ENCODE measurements at regions not wholly inside any gene's neighbourhood (a gene's known extent, or its start where the extent isn't known, plus 50 kb on each side); places are given as distances from the start of the nearest gene placed in this dataset.
A peak's percentile ranks its signal among the peaks of the same experiment; 100 is the strongest.
"Not testable (repeated sequence)": the region's sequence is repeated elsewhere in the genome, so short reads cannot be mapped to it uniquely, and the experiment has no call there.

DNA sequence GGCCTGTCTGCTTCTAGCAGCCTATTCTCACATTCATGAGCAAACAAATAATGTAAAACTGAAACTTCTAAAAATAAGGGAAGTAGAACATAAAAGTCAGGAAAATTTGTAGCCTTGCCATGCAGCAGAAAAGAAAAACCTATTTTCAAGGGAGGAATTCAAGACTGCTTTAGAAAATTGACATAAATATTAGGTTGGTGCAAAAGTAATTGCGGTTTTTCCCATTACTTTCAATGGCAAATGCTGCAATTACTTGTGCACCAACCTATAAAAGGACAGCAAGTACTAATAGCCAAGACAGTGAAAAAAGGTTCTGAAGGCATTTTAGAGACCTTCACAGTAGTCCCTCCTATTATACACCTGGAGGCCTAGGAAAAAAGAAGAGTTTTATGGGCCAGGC lies 457.8 kb downstream of the KLHL4 start:
- DNase-seq (ENCODE audit: low read depth) (no peak), FAIRE-seq (no peak)
- Histone ChIP-seq H3K9me3 (ENCODE audit: insufficient read depth, low read depth, low read length) (no peaks in the 10 kb centered on the region), H4K20me1 (ENCODE audit: insufficient read depth, low read length) (no peaks in the 10 kb centered on the region), H3K4me1 (ENCODE audit: insufficient read depth, low read length) (no peaks in the 10 kb centered on the region), H3K27me3 (ENCODE audit: insufficient read depth, low read length) (no peaks in the 10 kb centered on the region), H3K4me2 (ENCODE audit: low read length) (no peak overlapping the region), H3K79me2 (ENCODE audit: insufficient read depth, low read length) (no peaks in the 10 kb centered on the region), H2AFZ (ENCODE audit: low read depth, low read length) (no peak overlapping the region), H3K27ac (ENCODE audit: low read depth, low read length) (no peak overlapping the region), H3K4me3 (ENCODE audit: insufficient read depth, low read depth, low read length) (no peak overlapping the region), H3K36me3 (ENCODE audit: insufficient read depth, low read length) (no peaks in the 10 kb centered on the region), H3K9ac (ENCODE audit: low read length) (no peak overlapping the region)
- Mint-ChIP-seq H3K27me3 (ENCODE audit: low read depth, unreplicated experiment) (no peaks in the 10 kb centered on the region), H3K4me3 (ENCODE audit: unreplicated experiment) (no peak overlapping the region), H3K27ac (ENCODE audit: unreplicated experiment) (no peak overlapping the region), H3K9me3 (ENCODE audit: unreplicated experiment) (peaks cover 2% of the 10 kb centered on the region), H3K36me3 (ENCODE audit: low read depth, unreplicated experiment) (no peaks in the 10 kb centered on the region), H3K4me1 (ENCODE audit: low read depth, unreplicated experiment) (no peaks in the 10 kb centered on the region)
- no peak for TF ChIP-seq EZH2 (IDR thresholded peaks at IDR 0.05; ENCODE audit: insufficient read depth, low read length)
- TF ChIP-seq, protein P1, sequence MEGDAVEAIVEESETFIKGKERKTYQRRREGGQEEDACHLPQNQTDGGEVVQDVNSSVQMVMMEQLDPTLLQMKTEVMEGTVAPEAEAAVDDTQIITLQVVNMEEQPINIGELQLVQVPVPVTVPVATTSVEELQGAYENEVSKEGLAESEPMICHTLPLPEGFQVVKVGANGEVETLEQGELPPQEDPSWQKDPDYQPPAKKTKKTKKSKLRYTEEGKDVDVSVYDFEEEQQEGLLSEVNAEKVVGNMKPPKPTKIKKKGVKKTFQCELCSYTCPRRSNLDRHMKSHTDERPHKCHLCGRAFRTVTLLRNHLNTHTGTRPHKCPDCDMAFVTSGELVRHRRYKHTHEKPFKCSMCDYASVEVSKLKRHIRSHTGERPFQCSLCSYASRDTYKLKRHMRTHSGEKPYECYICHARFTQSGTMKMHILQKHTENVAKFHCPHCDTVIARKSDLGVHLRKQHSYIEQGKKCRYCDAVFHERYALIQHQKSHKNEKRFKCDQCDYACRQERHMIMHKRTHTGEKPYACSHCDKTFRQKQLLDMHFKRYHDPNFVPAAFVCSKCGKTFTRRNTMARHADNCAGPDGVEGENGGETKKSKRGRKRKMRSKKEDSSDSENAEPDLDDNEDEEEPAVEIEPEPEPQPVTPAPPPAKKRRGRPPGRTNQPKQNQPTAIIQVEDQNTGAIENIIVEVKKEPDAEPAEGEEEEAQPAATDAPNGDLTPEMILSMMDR (IDR thresholded peaks at IDR 0.05; ENCODE audit: insufficient read depth, low read depth, low read length): no peak

DNA sequence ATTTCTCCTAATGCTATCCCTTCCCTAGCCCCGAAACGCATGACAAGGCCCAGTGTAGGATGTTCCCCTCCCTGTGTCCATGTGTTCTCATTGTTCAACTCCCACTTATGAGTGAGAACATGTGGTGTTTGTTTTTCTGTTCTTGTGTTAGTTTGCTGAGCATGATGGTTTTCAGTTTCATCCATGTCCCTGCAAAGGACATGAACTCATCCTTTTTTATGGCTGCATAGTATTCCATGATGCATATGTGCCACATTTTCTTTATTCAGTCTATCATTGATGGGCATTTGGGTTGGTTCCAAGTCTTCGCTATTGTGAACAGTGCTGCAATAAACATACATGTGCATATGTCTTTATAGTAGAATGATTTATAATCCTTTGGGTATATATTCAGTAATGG lies 490.3 kb downstream of the KLHL4 start:
- H3K9me3 Mint-ChIP-seq (ENCODE audit: unreplicated experiment); H3K4me1 ChIP-seq (ENCODE audit: insufficient read depth, low read length); H3K79me2 ChIP-seq (ENCODE audit: insufficient read depth, low read length); H3K4me3 ChIP-seq (ENCODE audit: insufficient read depth, low read depth, low read length); DNase-seq (ENCODE audit: low read depth); H3K27ac ChIP-seq (ENCODE audit: low read depth, low read length); H3K4me3 Mint-ChIP-seq (ENCODE audit: unreplicated experiment); H3K27ac Mint-ChIP-seq (ENCODE audit: unreplicated experiment); H3K4me2 ChIP-seq (ENCODE audit: low read length); H3K36me3 Mint-ChIP-seq (ENCODE audit: low read depth, unreplicated experiment); H3K9me3 ChIP-seq (ENCODE audit: insufficient read depth, low read depth, low read length); H3K27me3 ChIP-seq (ENCODE audit: insufficient read depth, low read length); H3K9ac ChIP-seq (ENCODE audit: low read length); FAIRE-seq; H2AFZ ChIP-seq (ENCODE audit: low read depth, low read length); H3K27me3 Mint-ChIP-seq (ENCODE audit: low read depth, unreplicated experiment); H3K36me3 ChIP-seq (ENCODE audit: insufficient read depth, low read length); H4K20me1 ChIP-seq (ENCODE audit: insufficient read depth, low read length); H3K4me1 Mint-ChIP-seq (ENCODE audit: low read depth, unreplicated experiment): not testable (repeated sequence)

- H3K36me3 ChIP-seq (ENCODE audit: insufficient read depth, low read length): no peaks in the 10 kb centered on the region
- H3K9me3 Mint-ChIP-seq (ENCODE audit: unreplicated experiment): no peaks in the 10 kb centered on the region
- peak; percentile 85 for FAIRE-seq
These were observed 506.4 kb downstream of the KLHL4 start for GRCh38 chrX:88024022-88024421.

More at GRCh38 chrX:88024022-88024421, 506.4 kb downstream of the KLHL4 start:
- H3K9me3 ChIP-seq (ENCODE audit: insufficient read depth, low read depth, low read length): no peaks in the 10 kb centered on the region
- H4K20me1 ChIP-seq (ENCODE audit: insufficient read depth, low read length): no peaks in the 10 kb centered on the region
- no peak overlapping the region for H3K4me3 ChIP-seq (ENCODE audit: insufficient read depth, low read depth, low read length)
- H2AFZ ChIP-seq (ENCODE audit: low read depth, low read length): no peak overlapping the region
- Mint-ChIP-seq H3K27me3 (ENCODE audit: low read depth, unreplicated experiment) (no peaks in the 10 kb centered on the region), H3K4me3 (ENCODE audit: unreplicated experiment) (no peak overlapping the region), H3K27ac (ENCODE audit: unreplicated experiment) (no peak overlapping the region), H3K36me3 (ENCODE audit: low read depth, unreplicated experiment) (no peaks in the 10 kb centered on the region), H3K4me1 (ENCODE audit: low read depth, unreplicated experiment) (peaks cover 6% of the 10 kb centered on the region)
- no peaks in the 10 kb centered on the region for H3K4me1 ChIP-seq (ENCODE audit: insufficient read depth, low read length)
- no peak for TF ChIP-seq EZH2 (IDR thresholded peaks at IDR 0.05; ENCODE audit: insufficient read depth, low read length)
- TF ChIP-seq, protein P1 (IDR thresholded peaks at IDR 0.05; ENCODE audit: insufficient read depth, low read depth, low read length): no peak
- no peaks in the 10 kb centered on the region for H3K27me3 ChIP-seq (ENCODE audit: insufficient read depth, low read length)
- no peaks in the 10 kb centered on the region for H3K79me2 ChIP-seq (ENCODE audit: insufficient read depth, low read length)
- H3K9ac ChIP-seq (ENCODE audit: low read length): no peak overlapping the region
- no peak for DNase-seq (ENCODE audit: low read depth)
- H3K27ac ChIP-seq (ENCODE audit: low read depth, low read length): no peak overlapping the region
- H3K4me2 ChIP-seq (ENCODE audit: low read length): no peak overlapping the region

All from astrocyte (in vitro differentiated cells and primary cell).